T-cell (primary cell): ENCODE measurements at regions not wholly inside any gene's neighbourhood (a gene's known extent, or its start where the extent isn't known, plus 50 kb on each side); places are given as distances from the start of the nearest gene placed in this dataset.
"Not testable (repeated sequence)": the region's sequence is repeated elsewhere in the genome, so short reads cannot be mapped to it uniquely, and the experiment has no call there.

Source experiments
- ATAC-seq, 4 experiments: fragments of 200-7000 bp in 3 of 4; fragments of 150-1000 bp in 1 of 4; cut with Tn5 transposase; replicated peaks in 1 of 4; 1 replicate in 3 of 4; 2 replicates in 1 of 4; pipeline ENCODE4 v1.10.0; 2021; ENCODE audit warnings: moderate library complexity in 3 of 4, mild to moderate bottlenecking in 2 of 4, moderate number of reproducible peaks in 1 of 4
- CTCF ChIA-PET, 2 donors: fragments of 300-600 bp; sonication (Branson Sonifier 250); formaldehyde crosslinking; loops; one replicate each; lab custom pipeline; 2022; ENCODE audit warnings: antibody characterized with exemption in 2 of 2; lab: Charles Lee
- POLR2A ChIA-PET, 2 donors: fragments of 300-600 bp; sonication (Branson Sonifier 250); formaldehyde crosslinking; loops; one replicate each; lab custom pipeline; 2022; ENCODE audit warnings: antibody characterized with exemption in 2 of 2; lab: Charles Lee
- DNase-seq, 35 experiments: peaks; one replicate each; pipeline versions ENCODE4 v3.0.0 to v3.0.0-alpha.2; 2013 to 2023
- H3K27ac ChIP-seq: one replicate; pipeline ENCODE4 v1.5.1; 2013; ENCODE audit warnings: low read length
- H3K27me3 ChIP-seq, 2 experiments: replicated peaks in 1 of 2; 1 replicate in 1 of 2; 2 replicates in 1 of 2; pipeline versions ENCODE4 v1.6.1 to v1.7.0; 2013; ENCODE audit warnings: low read length in 1 of 2, mixed read lengths in 1 of 2; ENCODE audit not compliant: control insufficient read depth in 2 of 2, insufficient read depth in 2 of 2; ENCODE audit errors: extremely low read depth in 1 of 2
- H3K36me3 ChIP-seq, 2 donors: 1 replicate in 1 of 2; 2 replicates in 1 of 2; pipeline versions ENCODE4 v1.6.1 to v1.7.0; 2013; ENCODE audit warnings: low read length in 1 of 2; ENCODE audit not compliant: control insufficient read depth in 2 of 2, insufficient read depth in 1 of 2; ENCODE audit errors: extremely low read depth in 1 of 2
- H3K4me1 ChIP-seq, 2 experiments: 1 replicate in 1 of 2; 2 replicates in 1 of 2; pipeline versions ENCODE4 v1.6.1 to v1.7.0; 2013; ENCODE audit warnings: low read length in 2 of 2, mixed read lengths in 1 of 2; ENCODE audit not compliant: insufficient read depth in 2 of 2, control insufficient read depth in 1 of 2; ENCODE audit errors: extremely low read depth in 1 of 2
- H3K4me3 ChIP-seq, 2 donors: 1 replicate in 1 of 2; 2 replicates in 1 of 2; pipeline versions ENCODE4 v1.5.1 to v1.7.0; 2013; ENCODE audit warnings: mild to moderate bottlenecking in 2 of 2, low read length in 1 of 2, moderate library complexity in 1 of 2; ENCODE audit not compliant: control insufficient read depth in 1 of 2; ENCODE audit errors: extremely low read depth in 1 of 2
- H3K9me3 ChIP-seq: 2 replicates; pipeline ENCODE4 v1.7.0; 2013
- H3K27ac Mint-ChIP-seq, 2 donors: one replicate each; pipeline ENCODE4 v1.8.0; 2020 to 2021; ENCODE audit warnings: mild to moderate bottlenecking in 2 of 2, mixed read lengths in 2 of 2
- H3K27me3 Mint-ChIP-seq, 2 donors: one replicate each; pipeline ENCODE4 v1.8.0; 2021 to 2022; ENCODE audit warnings: mixed read lengths in 2 of 2
- H3K36me3 Mint-ChIP-seq: one replicate; pipeline ENCODE4 v1.8.0; 2021; ENCODE audit warnings: mixed read lengths
- H3K4me1 Mint-ChIP-seq, 3 donors: one replicate each; pipeline ENCODE4 v1.8.0; 2020 to 2022; ENCODE audit warnings: mixed read lengths in 3 of 3, mild to moderate bottlenecking in 1 of 3
- H3K4me3 Mint-ChIP-seq, 3 donors: one replicate each; pipeline ENCODE4 v1.8.0; 2020 to 2022; ENCODE audit warnings: mild to moderate bottlenecking in 3 of 3, mixed read lengths in 3 of 3, moderate library complexity in 3 of 3
- H3K9me3 Mint-ChIP-seq, 3 donors: one replicate each; pipeline ENCODE4 v1.8.0; 2020 to 2022; ENCODE audit warnings: mixed read lengths in 3 of 3
- WGBS: methylation state at CpG from one replicate; pipeline ENCODE4 v1.1.5; 2013; ENCODE audit warnings: missing lambda C conversion rate; ENCODE audit not compliant: insufficient coverage; 5-methylcytosine and 5-hydroxymethylcytosine counted together

- CTCF ChIA-PET = no interaction called here
- peaks cover 0 to 14% of the 10 kb centered on the region in 2 donors for H3K27me3 Mint-ChIP-seq
- POLR2A ChIA-PET = no interaction called here
- no peak overlapping the region for H3K4me3 ChIP-seq
- H3K27ac ChIP-seq = no peak overlapping the region
- H3K9me3 Mint-ChIP-seq = no peaks in the 10 kb centered on the region
- no peaks in the 10 kb centered on the region for H3K36me3 Mint-ChIP-seq
- no peak overlapping the region for H3K4me3 Mint-ChIP-seq
- H3K36me3 ChIP-seq = no peaks in the 10 kb centered on the region
- WGBS = no CpG with 5 or more reads among the region's 3 CpGs
- H3K27ac Mint-ChIP-seq = no peak overlapping the region
- DNase-seq = no peak
- no peak for ATAC-seq
- no peaks in the 10 kb centered on the region for H3K27me3 ChIP-seq
- no peaks in the 10 kb centered on the region for H3K4me1 Mint-ChIP-seq
- no peaks in the 10 kb centered on the region for H3K9me3 ChIP-seq
- no peaks in the 10 kb centered on the region for H3K4me1 ChIP-seq
Observed at GRCh38 chrX:137749246-137749645, 183.3 kb downstream of the ZIC3 start.

- no peak for DNase-seq
- no peaks in the 10 kb centered on the region for H3K9me3 ChIP-seq
- no peak overlapping the region for H3K4me3 ChIP-seq
- ATAC-seq = no peak
- Mint-ChIP-seq H3K4me1 (no peaks in the 10 kb centered on the region), H3K27me3 (peaks cover 0 to 17% of the 10 kb centered on the region in 2 donors), H3K9me3 (peaks cover 0 to 4% (median 0%) of the 10 kb centered on the region in 3 donors), H3K4me3 (no peak overlapping the region), H3K27ac (no peak overlapping the region), H3K36me3 (no peaks in the 10 kb centered on the region)
- CTCF ChIA-PET = no interaction called here
- H3K4me1 ChIP-seq = no peaks in the 10 kb centered on the region
- POLR2A ChIA-PET = interaction anchor here in 1 of 2 donors (0.5 kb wide), 1 partner anchor 18 kb away, joined by 3 read pairs; no protein-coding TSS in a partner anchor
- WGBS = no CpG with 5 or more reads among the region's 2 CpGs
- no peak overlapping the region for H3K27ac ChIP-seq
- H3K27me3 ChIP-seq = no peaks in the 10 kb centered on the region
- no peaks in the 10 kb centered on the region for H3K36me3 ChIP-seq
Observed at GRCh38 chrX:137771537-137771936, 205.6 kb downstream of the ZIC3 start.

- Histone ChIP-seq H3K27me3 (no peaks in the 10 kb centered on the region), H3K27ac (no peak overlapping the region), H3K36me3 (no peaks in the 10 kb centered on the region), H3K4me1 (no peaks in the 10 kb centered on the region), H3K4me3 (no peak overlapping the region), H3K9me3 (no peaks in the 10 kb centered on the region)
- Mint-ChIP-seq H3K27me3 (peaks cover 0 to 30% of the 10 kb centered on the region in 2 donors), H3K36me3 (no peaks in the 10 kb centered on the region), H3K27ac (no peak overlapping the region), H3K9me3 (no peaks in the 10 kb centered on the region), H3K4me1 (no peaks in the 10 kb centered on the region), H3K4me3 (no peak overlapping the region)
- 100% methylated on average over 3 of the region's 8 CpGs for WGBS
- ATAC-seq (no peak), DNase-seq (no peak)
- POLR2A ChIA-PET = no interaction called here
- CTCF ChIA-PET = no interaction called here
Observed at GRCh38 chrX:137792214-137792613, 226.3 kb downstream of the ZIC3 start.

- H3K27ac ChIP-seq, H3K36me3 ChIP-seq, H3K27me3 Mint-ChIP-seq, H3K4me1 ChIP-seq, H3K36me3 Mint-ChIP-seq, H3K27me3 ChIP-seq, H3K9me3 Mint-ChIP-seq, DNase-seq, H3K4me3 ChIP-seq, H3K27ac Mint-ChIP-seq, H3K4me1 Mint-ChIP-seq, H3K9me3 ChIP-seq, H3K4me3 Mint-ChIP-seq, POLR2A ChIA-PET, ATAC-seq: not testable (repeated sequence)
- CTCF ChIA-PET = interaction anchor here in 1 of 2 donors (0.6 kb wide), 1 partner anchor 18 kb away, joined by 3 read pairs; no protein-coding TSS in a partner anchor
- WGBS = no CpG with 5 or more reads among the region's 3 CpGs
Observed at GRCh38 chrX:137797926-137798325, 232.0 kb downstream of the ZIC3 start.

- DNase-seq (no peak), ATAC-seq (no peak)
- Mint-ChIP-seq H3K27me3 (peaks cover 0 to 16% of the 10 kb centered on the region in 2 donors), H3K36me3 (no peaks in the 10 kb centered on the region), H3K4me1 (no peaks in the 10 kb centered on the region), H3K4me3 (no peak overlapping the region), H3K27ac (no peak overlapping the region), H3K9me3 (peaks cover 0 to 6% (median 2%) of the 10 kb centered on the region in 3 donors)
- WGBS = no CpG with 5 or more reads among the region's 1 CpG
- Histone ChIP-seq H3K4me3 (no peak overlapping the region), H3K4me1 (no peaks in the 10 kb centered on the region), H3K27ac (no peak overlapping the region), H3K27me3 (no peaks in the 10 kb centered on the region), H3K9me3 (no peaks in the 10 kb centered on the region), H3K36me3 (no peaks in the 10 kb centered on the region)
- CTCF ChIA-PET = no interaction called here
- POLR2A ChIA-PET = no interaction called here
Observed at GRCh38 chrX:137823257-137823656, 257.3 kb downstream of the ZIC3 start.

- no peak overlapping the region for H3K4me3 Mint-ChIP-seq
- CTCF ChIA-PET = no interaction called here
- H3K27me3 ChIP-seq = no peaks in the 10 kb centered on the region
Observed at GRCh38 chrX:137847376-137847775, 281.4 kb downstream of the ZIC3 start.

More at GRCh38 chrX:137847376-137847775, 281.4 kb downstream of the ZIC3 start:
- Mint-ChIP-seq H3K27ac (no peak overlapping the region), H3K9me3 (no peaks in the 10 kb centered on the region), H3K27me3 (peaks cover 0 to 22% of the 10 kb centered on the region in 2 donors), H3K4me1 (no peaks in the 10 kb centered on the region), H3K36me3 (no peaks in the 10 kb centered on the region)
- POLR2A ChIA-PET = interaction anchor here in 1 of 2 donors (0.6 kb wide), 1 partner anchor 69 kb away, joined by 3 read pairs; no protein-coding TSS in a partner anchor
- DNase-seq = no peak
- no CpG with 5 or more reads among the region's 2 CpGs for WGBS
- Histone ChIP-seq H3K9me3 (no peaks in the 10 kb centered on the region), H3K27ac (no peak overlapping the region), H3K36me3 (no peaks in the 10 kb centered on the region), H3K4me3 (no peak overlapping the region), H3K4me1 (no peaks in the 10 kb centered on the region)
- no peak for ATAC-seq
